22Rv1 (cell line): ENCODE measurements at regions not wholly inside any gene's neighbourhood (a gene's known extent, or its start where the extent isn't known, plus 50 kb on each side); places are given as distances from the start of the nearest gene placed in this dataset.

Experiments
- CTCF ChIP-seq: fragments of 450-650 bp; IDR thresholded peaks from 2 replicates; pipeline ENCODE4 v1.5.1; 2017; ENCODE audit warnings: mild to moderate bottlenecking
- ZFX ChIP-seq: fragments of 450-650 bp; IDR thresholded peaks from 2 replicates; pipeline ENCODE4 v1.6.1; 2017; ENCODE audit warnings: antibody characterized with exemption, borderline replicate concordance

DNA sequence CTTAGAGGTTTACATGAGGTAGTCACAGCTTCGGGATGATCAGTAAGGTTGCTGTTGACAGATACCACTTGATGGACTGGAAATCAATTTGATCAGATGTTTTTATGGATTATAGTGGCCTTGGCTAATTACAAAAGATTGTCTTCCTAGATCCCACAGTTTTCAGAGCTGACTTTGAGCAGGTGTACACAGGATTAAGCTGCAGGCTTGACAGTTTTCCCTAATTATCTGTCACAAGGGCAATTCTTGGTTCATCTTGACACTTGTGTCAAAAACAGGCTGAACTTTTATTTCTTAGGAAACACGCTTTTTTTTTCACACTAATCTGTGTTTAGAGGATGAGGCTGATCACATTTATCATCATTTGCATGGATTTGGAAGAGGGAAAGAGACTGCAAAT lies 824.0 kb upstream of the PIK3C3 start:
- no peak for TF ChIP-seq CTCF
- no peak for TF ChIP-seq ZFX
